ENCODE measurements at regions not wholly inside any gene's neighbourhood (a gene's known extent, or its start where the extent isn't known, plus 50 kb on each side); places are given as distances from the start of the nearest gene placed in this dataset.

DNA sequence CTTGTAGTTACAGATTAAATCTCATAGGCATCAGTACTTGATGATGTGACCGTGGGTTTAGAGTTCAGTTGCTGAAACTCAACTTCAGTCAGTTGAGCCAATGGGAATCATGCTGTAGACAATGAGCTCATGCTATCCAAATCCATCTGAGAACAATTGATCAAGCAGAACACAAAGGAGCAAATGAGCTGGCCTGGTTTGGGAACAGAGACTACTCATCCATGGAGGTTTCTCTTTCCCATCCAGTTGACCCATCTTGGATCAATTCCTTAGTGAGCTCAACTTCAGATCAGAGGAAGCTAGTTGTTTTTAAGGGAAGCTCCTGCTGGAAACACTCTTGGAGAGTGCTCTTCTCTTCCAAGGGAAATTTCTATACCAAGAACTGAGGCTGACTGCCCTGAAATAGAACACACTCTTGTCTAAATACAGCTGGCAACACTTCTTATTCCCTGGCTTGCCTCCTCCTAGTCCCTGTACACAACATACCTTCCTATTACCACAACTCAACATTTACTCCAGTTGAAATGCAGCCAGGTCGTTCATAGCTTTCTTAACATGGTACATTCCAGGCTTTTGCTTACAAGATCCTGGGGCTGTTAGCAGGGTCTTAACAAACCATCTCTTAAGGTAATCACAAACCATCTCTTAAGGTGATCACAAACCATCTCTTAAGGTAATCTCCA lies 203.9 kb upstream of the PRDM1 start:
- FAIRE-seq: no peak

DNA sequence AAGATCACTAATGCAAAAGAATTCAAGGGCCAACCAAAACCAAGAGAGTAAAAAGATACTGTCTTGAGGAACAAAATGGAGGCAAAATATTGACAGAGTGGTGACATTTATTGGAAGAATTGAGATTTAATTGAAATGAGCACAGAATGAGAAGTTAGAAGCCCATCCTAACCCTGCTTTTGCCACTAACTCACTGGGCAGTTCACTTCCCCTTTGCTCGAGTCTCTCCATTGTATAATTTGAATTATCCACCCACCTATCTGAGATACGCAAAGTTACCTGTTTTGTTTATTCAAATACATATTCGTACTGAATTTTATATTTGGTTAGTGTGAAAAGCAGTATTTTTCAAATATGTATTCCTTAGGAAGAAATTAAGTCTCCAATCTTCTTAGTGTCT lies 204.5 kb upstream of the PRDM1 start:
- FAIRE-seq: no peak
- no peak for TF ChIP-seq POLR2A (IDR thresholded peaks at IDR 0.05; ENCODE audit: low read depth, low read length)
- no peak for DNase-seq (ENCODE audit: insufficient read length, low spot score)

More for the DNA sequence above, 203.9 kb upstream of the PRDM1 start:
- no peak for DNase-seq (ENCODE audit: insufficient read length, low spot score)
- no peak for TF ChIP-seq POLR2A (IDR thresholded peaks at IDR 0.05; ENCODE audit: low read depth, low read length)

GRCh38 chr6:105880030-105880492 lies 206.1 kb upstream of the PRDM1 start:
- no peak for DNase-seq (ENCODE audit: insufficient read length, low spot score)
- FAIRE-seq: no peak
- no peak for TF ChIP-seq POLR2A (IDR thresholded peaks at IDR 0.05; ENCODE audit: low read depth, low read length)

GRCh38 chr6:105879146-105879545 lies 207.0 kb upstream of the PRDM1 start:
- no peak for TF ChIP-seq POLR2A (IDR thresholded peaks at IDR 0.05; ENCODE audit: low read depth, low read length)
- DNase-seq (ENCODE audit: insufficient read length, low spot score) (no peak), FAIRE-seq (no peak)

DNA sequence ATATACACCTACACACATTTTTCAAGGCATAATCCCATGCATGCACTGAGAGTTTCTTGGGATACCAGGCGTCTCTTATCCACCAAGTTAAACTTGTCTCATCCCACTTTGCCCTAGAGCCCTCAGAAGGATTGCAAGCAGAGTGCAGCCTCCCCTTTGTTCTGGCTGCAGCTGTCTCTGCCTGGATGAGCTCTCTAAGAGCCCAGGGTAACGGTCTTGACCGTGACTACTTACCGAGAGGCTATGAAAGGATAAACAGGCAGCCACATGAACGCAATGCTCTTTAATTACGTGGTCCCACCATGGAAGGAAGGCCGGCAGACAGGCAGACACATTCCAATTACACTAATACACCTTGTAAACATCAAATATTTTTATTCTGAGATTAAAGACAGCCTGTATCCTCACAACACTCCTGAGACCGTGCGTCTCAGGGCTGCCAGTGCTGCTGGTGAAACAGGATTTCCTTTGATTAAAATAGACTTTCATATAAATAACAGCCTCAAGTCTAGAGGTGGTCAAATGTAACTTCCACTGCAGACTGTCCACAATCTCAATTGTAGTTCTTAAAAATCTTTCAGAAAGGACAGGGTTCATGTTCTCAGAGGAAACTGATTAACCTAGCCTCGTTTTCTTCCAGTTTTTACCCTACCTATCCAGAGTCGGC lies 210.0 kb upstream of the PRDM1 start:
- no peak for FAIRE-seq
- DNase-seq (ENCODE audit: insufficient read length, low spot score): no peak
- TF ChIP-seq POLR2A (IDR thresholded peaks at IDR 0.05; ENCODE audit: low read depth, low read length): no peak

DNA sequence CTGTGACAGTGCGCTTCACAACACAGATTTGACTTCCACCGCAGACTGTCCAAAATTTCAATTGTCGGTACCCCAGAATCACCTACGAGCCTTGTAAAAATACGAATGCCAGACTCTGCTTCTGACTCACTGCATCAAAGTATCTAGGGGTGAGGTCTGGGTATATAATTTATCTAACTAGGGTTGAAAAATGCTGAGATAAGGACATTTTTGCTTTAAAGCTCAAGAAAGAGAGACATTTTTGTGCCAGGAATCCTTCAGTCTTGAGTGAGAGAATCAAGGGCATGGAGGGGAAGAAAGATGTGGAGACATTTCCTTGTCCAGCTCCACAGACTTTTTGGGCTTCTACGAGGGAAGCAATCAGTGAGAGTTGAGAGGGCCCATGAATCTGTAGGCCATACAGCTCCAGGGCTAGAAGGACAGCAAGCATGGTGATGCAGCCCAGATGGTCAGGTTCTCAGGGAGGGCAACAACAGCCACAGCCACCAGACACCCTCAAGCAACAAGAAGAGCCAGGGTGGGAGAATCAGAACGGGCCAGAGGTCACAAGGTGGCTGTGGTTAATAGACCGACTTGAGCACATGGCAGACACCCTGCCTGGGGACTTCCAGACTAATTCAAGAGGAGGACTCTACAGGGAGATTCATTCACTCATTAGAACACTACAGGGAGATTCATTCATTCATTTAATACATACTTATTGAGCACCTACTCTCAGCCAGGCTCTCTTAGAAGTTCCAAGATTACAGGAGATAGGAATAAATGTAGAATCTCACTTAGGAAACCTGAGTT lies 211.1 kb upstream of the PRDM1 start:
- DNase-seq (ENCODE audit: insufficient read length, low spot score) (no peak), FAIRE-seq (no peak)
- TF ChIP-seq POLR2A (IDR thresholded peaks at IDR 0.05; ENCODE audit: low read depth, low read length): no peak

- no peak for FAIRE-seq
- no peak for TF ChIP-seq POLR2A (IDR thresholded peaks at IDR 0.05; ENCODE audit: low read depth, low read length)
- no peak for DNase-seq (ENCODE audit: insufficient read length, low spot score)
Observed at GRCh38 chr6:105873799-105874198, 212.3 kb upstream of the PRDM1 start.

DNA sequence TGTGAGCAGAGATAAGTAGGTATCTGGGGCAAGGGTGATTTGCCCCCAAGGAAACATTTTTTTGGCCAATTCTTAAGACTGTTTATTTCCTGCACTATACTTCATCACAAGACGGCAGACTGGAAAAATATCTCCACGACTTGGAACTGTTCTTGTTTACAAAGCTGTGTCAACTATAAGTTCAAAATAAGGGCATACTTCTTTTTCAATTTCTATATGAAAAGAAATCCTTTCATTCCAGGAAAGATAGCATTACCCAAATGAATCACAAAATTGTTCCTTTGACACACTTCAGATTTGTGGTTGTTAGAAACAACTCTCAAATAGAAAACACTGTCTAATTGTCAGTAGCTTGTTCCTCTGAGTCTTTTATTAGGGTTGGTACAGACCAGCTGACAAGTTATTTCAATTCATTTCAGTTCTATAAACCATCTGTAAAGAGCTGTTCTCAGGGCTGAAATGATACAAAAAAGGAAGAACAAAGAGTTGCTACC lies 212.9 kb upstream of the PRDM1 start:
- no peak for TF ChIP-seq POLR2A (IDR thresholded peaks at IDR 0.05; ENCODE audit: low read depth, low read length)
- DNase-seq (ENCODE audit: insufficient read length, low spot score) (no peak), FAIRE-seq (no peak)

- no peak for TF ChIP-seq POLR2A (IDR thresholded peaks at IDR 0.05; ENCODE audit: low read depth, low read length)
- DNase-seq (ENCODE audit: insufficient read length, low spot score): no peak
- no peak for FAIRE-seq
Observed at GRCh38 chr6:105872249-105872648, 213.9 kb upstream of the PRDM1 start.

DNA sequence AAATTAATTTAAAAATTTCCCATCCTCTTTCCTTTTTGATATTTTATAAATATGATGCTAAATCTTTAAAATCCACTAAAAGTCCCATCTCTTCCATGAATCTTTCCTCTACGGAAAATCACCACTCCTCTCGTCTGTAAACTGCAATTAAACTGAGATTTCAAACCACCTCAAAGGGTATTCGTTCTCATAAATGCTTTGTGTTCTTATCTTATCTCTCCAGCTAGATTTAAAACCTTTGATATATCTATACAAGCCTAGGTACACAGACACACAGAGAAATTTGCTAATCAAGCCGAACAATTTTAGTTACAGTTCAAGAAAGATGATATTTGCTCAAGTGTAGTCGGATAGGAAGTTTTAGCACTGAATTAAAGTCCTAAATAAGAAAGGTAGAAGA lies 214.6 kb upstream of the PRDM1 start:
- FAIRE-seq (no peak), DNase-seq (ENCODE audit: insufficient read length, low spot score) (no peak)
- no peak for TF ChIP-seq POLR2A (IDR thresholded peaks at IDR 0.05; ENCODE audit: low read depth, low read length)

GRCh38 chr6:105869835-105870440 lies 216.2 kb upstream of the PRDM1 start:
- FAIRE-seq (no peak), DNase-seq (ENCODE audit: insufficient read length, low spot score) (no peak)
- TF ChIP-seq POLR2A (IDR thresholded peaks at IDR 0.05; ENCODE audit: low read depth, low read length): no peak

- no peak for TF ChIP-seq POLR2A (IDR thresholded peaks at IDR 0.05; ENCODE audit: low read depth, low read length)
- FAIRE-seq: no peak
- DNase-seq (ENCODE audit: insufficient read length, low spot score): no peak
Observed at GRCh38 chr6:105868823-105869460, 217.2 kb upstream of the PRDM1 start.

GRCh38 chr6:105867821-105868220 lies 218.3 kb upstream of the PRDM1 start:
- TF ChIP-seq POLR2A (IDR thresholded peaks at IDR 0.05; ENCODE audit: low read depth, low read length): no peak
- no peak for FAIRE-seq
- no peak for DNase-seq (ENCODE audit: insufficient read length, low spot score)
